ENCODE measurements at regions not wholly inside any gene's neighbourhood (a gene's known extent, or its start where the extent isn't known, plus 50 kb on each side); places are given as distances from the start of the nearest gene placed in this dataset.
A peak's percentile ranks its signal among the peaks of the same experiment; 100 is the strongest.

- no peak for FAIRE-seq
Measured at GRCh38 chr5:159735749-159736660, 180.3 kb upstream of the ADRA1B start.

GRCh38 chr5:159736844-159737243, 179.4 kb upstream of the ADRA1B start:
- no peak overlapping the region for H3K4me2 ChIP-seq (ENCODE audit: insufficient read depth, low read length)
- no peak overlapping the region for H3K4me3 ChIP-seq
- 3% methylated on average over 2 of the region's 2 CpGs for WGBS (ENCODE audit: insufficient coverage, low coverage, missing lambda C conversion rate)
- no peaks in the 10 kb centered on the region for H3K9me1 ChIP-seq (ENCODE audit: control insufficient read depth, insufficient read depth, low read length)
- H3K9me3 ChIP-seq (replicated peaks; ENCODE audit: control insufficient read depth, insufficient read depth, low read depth, low read length) = no peaks in the 10 kb centered on the region
- ChIA-PET CTCF (ENCODE audit: low intra/inter-chr PET ratio) (no interaction called here), POLR2A (no interaction called here)
- H4K20me1 ChIP-seq (replicated peaks; ENCODE audit: control insufficient read depth, insufficient read depth, low read length) = no peaks in the 10 kb centered on the region
- H3K36me3 ChIP-seq (ENCODE audit: control insufficient read depth, insufficient read depth, low read length) = no peaks in the 10 kb centered on the region
- no peaks in the 10 kb centered on the region; a peak in 1 of 5 replicates for H3K4me1 ChIP-seq (replicated peaks in 1 of 2; ENCODE audit: control insufficient read depth in 2 of 2, insufficient read depth in 2 of 2, low read length in 2 of 2)
- H3K9ac ChIP-seq (ENCODE audit: insufficient read depth in 1 of 2, low read depth in 2 of 2, low read length in 2 of 2) = no peak overlapping the region
- DNase-seq (ENCODE audit: extremely low read depth in 1 of 4, low spot score in 3 of 4) (no peak), FAIRE-seq (no peak), ATAC-seq (0 out of 3 replicates have a peak, but pooled peaks have one; percentile 31)
- H3K27me3 ChIP-seq (ENCODE audit: control insufficient read depth in 2 of 2, insufficient read depth in 2 of 2, low read length in 2 of 2) = no peaks in the 10 kb centered on the region
- BruUV-seq (replicated peaks) = no TSS peak
- H3K27ac ChIP-seq (ENCODE audit: extremely low read depth, low read depth, low read length) = no peak overlapping the region
- in situ Hi-C loops (cut with MboI) = no loop called here
- intact Hi-C loops (cut with micrococcal nuclease) = no loop called here
- H2AFZ ChIP-seq (ENCODE audit: low read depth, low read length) = no peak overlapping the region
- H3K79me2 ChIP-seq (ENCODE audit: control insufficient read depth, insufficient read depth, low read length) = no peaks in the 10 kb centered on the region
- TF ChIP-seq RAD21 (CRISPR knock-in tag; conservative IDR thresholded peaks at IDR 0.05 in 1 of 2, IDR thresholded peaks at IDR 0.05 in 1 of 2) = 0 out of 4 replicates have a peak, but pooled peaks of 1 of the 2 experiments have one; percentile 6
- TF ChIP-seq ZBTB17 (CRISPR knock-in tag; IDR thresholded peaks at IDR 0.05) = 0 out of 2 replicates have a peak, but pooled peaks have one; percentile 39
- TF ChIP-seq ZBTB9 (CRISPR knock-in tag; IDR thresholded peaks at IDR 0.05) = 0 out of 2 replicates have a peak, but pooled peaks have one; percentile 31
- peak; percentile 63 for TF ChIP-seq TFE3 (CRISPR knock-in tag; IDR thresholded peaks at IDR 0.05)
- TF ChIP-seq USF2 (CRISPR knock-in tag; IDR thresholded peaks at IDR 0.05) = peak; percentile 13; the same call in 1 of the 2 replicates
- peak; percentile 43; the same call in 1 of the 2 replicates for TF ChIP-seq L3MBTL2 (IDR thresholded peaks at IDR 0.05)
- TF ChIP-seq SP2 (IDR thresholded peaks at IDR 0.05; ENCODE audit: extremely low read depth, low read depth, low read length, poor library complexity, severe bottlenecking) = no peak

More at GRCh38 chr5:159735749-159736660, 180.3 kb upstream of the ADRA1B start:
- Histone ChIP-seq H3K4me2 (ENCODE audit: insufficient read depth, low read length) (no peak overlapping the region), H3K9me3 (replicated peaks; ENCODE audit: control insufficient read depth, insufficient read depth, low read depth, low read length) (no peaks in the 10 kb centered on the region), H3K9me1 (ENCODE audit: control insufficient read depth, insufficient read depth, low read length) (no peaks in the 10 kb centered on the region), H4K20me1 (replicated peaks; ENCODE audit: control insufficient read depth, insufficient read depth, low read length) (no peaks in the 10 kb centered on the region), H3K4me3 (no peak overlapping the region), H3K79me2 (ENCODE audit: control insufficient read depth, insufficient read depth, low read length) (no peaks in the 10 kb centered on the region), H3K27ac (ENCODE audit: extremely low read depth, low read depth, low read length) (no peak overlapping the region), H2AFZ (ENCODE audit: low read depth, low read length) (no peak overlapping the region), H3K27me3 (ENCODE audit: control insufficient read depth in 2 of 2, insufficient read depth in 2 of 2, low read length in 2 of 2) (no peaks in the 10 kb centered on the region), H3K36me3 (ENCODE audit: control insufficient read depth, insufficient read depth, low read length) (no peaks in the 10 kb centered on the region), H3K9ac (ENCODE audit: insufficient read depth in 1 of 2, low read depth in 2 of 2, low read length in 2 of 2) (no peak overlapping the region), H3K4me1 (replicated peaks in 1 of 2; ENCODE audit: control insufficient read depth in 2 of 2, insufficient read depth in 2 of 2, low read length in 2 of 2) (no peaks in the 10 kb centered on the region; a peak in 1 of 5 replicates)
- CTCF ChIA-PET (ENCODE audit: low intra/inter-chr PET ratio) = no interaction called here
- TF ChIP-seq CEBPG (CRISPR knock-in tag; IDR thresholded peaks at IDR 0.05) = no peak
- TF ChIP-seq CEBPG (tag; conservative IDR thresholded peaks at IDR 0.05 in 1 of 2, IDR thresholded peaks at IDR 0.05 in 1 of 2) = peak; percentile 62 to 70
- TF ChIP-seq MTF1 (CRISPR knock-in tag; IDR thresholded peaks at IDR 0.05; ENCODE audit: borderline replicate concordance) = no peak
- peak; percentile 52; the same call in 1 of the 2 replicates for TF ChIP-seq ZNF766 (CRISPR knock-in tag; conservative IDR thresholded peaks at IDR 0.05)
- POLR2A ChIA-PET = no interaction called here
- in situ Hi-C loops (cut with MboI) (no loop called here), intact Hi-C loops (cut with micrococcal nuclease) (no loop called here)
- no TSS peak for BruUV-seq (replicated peaks)
- 3% methylated on average over 8 of the region's 8 CpGs for WGBS (ENCODE audit: insufficient coverage, low coverage, missing lambda C conversion rate)
- ATAC-seq = no peak
- no peak for DNase-seq (ENCODE audit: extremely low read depth in 1 of 4, low spot score in 3 of 4)
